CD4-positive, alpha-beta T cell treated with Interleukin-6 at 100 ng/mL for 8 hours (primary cell): ENCODE measurements at regions not wholly inside any gene's neighbourhood (a gene's known extent, or its start where the extent isn't known, plus 50 kb on each side); places are given as distances from the start of the nearest gene placed in this dataset.

Source experiments
- DNase-seq: peaks from one replicate; pipeline ENCODE4 v3.0.0-alpha.2; 2020; ENCODE audit warnings: mixed read lengths, low spot score

- no peak for DNase-seq
Observed at GRCh38 chrX:39984191-39984956, 113.4 kb downstream of the BCOR start.

GRCh38 chrX:39985071-39985470 is 112.7 kb downstream of the BCOR start:
- DNase-seq = no peak

DNA sequence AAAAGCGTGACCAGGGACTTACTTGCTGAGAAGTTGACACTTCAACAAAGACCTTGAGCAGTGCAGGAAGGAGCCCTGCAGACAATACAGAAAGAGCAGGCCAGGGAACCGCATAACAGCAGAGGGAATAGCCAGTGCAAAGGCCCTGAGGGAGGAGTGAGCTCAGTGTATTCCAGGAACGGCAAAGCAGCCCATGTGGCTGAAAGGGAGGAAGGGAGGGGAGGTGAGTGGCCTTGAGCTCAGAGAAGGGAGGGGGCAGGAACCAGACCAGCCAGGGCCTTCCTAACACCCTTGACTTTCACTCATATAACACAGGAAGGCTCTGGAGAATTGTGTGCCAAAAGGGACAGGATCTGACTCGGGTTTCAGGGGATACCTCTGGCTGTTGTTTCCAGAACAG is 112.2 kb downstream of the BCOR start:
- no peak for DNase-seq

- no peak for DNase-seq
Observed at GRCh38 chrX:39988496-39988895, 109.3 kb downstream of the BCOR start.

- DNase-seq = no peak
Observed at GRCh38 chrX:39990388-39990787, 107.4 kb downstream of the BCOR start.

DNA sequence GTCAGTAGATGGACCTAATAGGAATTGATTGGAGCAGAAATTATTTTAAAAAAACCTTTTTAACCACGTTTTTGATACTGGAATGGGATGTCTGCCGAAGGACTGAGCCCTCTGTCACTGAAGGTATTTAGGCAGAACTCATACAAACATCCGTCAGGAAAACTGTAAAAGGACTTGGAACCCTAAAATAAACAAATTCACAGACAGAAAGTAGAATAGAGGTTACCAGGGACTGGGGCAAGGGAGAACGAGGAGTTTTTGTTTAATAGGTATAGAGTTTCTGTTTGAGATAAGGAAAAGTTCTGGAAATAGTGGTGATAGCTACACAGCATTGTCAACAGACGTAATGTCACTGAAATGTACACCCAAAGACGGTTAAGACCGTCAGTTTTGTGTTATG is 105.5 kb downstream of the BCOR start:
- DNase-seq = no peak

DNA sequence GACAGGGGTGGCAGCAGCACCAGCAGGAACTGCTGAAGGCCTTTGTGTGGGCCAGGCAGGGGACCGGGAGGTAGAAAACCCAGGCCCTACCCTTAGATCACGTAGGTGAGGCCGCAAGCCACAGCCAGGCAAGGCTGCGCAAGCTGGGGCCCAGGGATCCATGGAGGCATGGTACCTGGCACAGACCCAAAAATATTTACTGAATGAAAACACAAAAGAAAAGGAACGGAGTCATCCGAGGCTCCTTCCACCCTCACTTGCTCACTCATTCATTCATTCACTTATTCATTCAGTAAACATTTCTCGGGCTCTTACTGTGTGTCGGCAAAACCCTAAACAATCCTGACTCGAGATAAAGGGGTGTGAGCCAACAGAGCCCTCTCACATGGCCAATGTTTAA is 102.3 kb downstream of the BCOR start:
- DNase-seq = no peak

DNA sequence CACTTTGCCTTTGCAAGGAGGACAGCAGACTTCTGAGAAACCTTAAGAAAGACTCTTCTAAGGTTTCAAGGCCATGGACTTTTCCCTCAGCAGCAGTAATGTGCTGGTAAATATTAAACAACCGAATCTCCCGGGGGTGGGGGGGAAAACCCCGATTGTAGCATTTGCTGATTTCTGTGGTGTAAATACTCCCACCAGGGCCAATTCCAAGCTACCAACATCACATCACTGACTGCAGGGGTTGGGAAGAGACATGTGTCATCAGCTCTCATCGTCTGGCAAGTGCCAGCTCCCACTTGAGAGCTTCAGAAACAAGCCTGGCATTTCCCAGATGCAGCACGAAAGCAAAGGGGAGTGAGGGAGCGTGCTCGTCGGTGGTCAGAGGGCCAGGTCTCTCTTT is 101.2 kb downstream of the BCOR start:
- DNase-seq = no peak

GRCh38 chrX:39998636-39999406 is 98.9 kb downstream of the BCOR start:
- no peak for DNase-seq
